ENCODE measurements at regions not wholly inside any gene's neighbourhood (a gene's known extent, or its start where the extent isn't known, plus 50 kb on each side); places are given as distances from the start of the nearest gene placed in this dataset.

- TF ChIP-seq CTCF (IDR thresholded peaks at IDR 0.05; ENCODE audit: low read depth, low read length, missing input control) (no peak), RAD21 (IDR thresholded peaks at IDR 0.05) (peak in 1 of 2 donors; percentile 22), JUND (IDR thresholded peaks at IDR 0.05) (peak in 1 of 2 donors; percentile 41), EGR1 (IDR thresholded peaks at IDR 0.05; ENCODE audit: low read depth in 2 of 2) (no peak), REST (IDR thresholded peaks at IDR 0.05) (peak; percentile 17), HNF4G (IDR thresholded peaks at IDR 0.05) (peak; percentile 70)
These were observed 452.5 kb downstream of the TMEM38B start for GRCh38 chr9:106146886-106147285.

All from liver (tissue), 3 donors.